HL-60/S4 (cell line): ENCODE measurements at regions not wholly inside any gene's neighbourhood (a gene's known extent, or its start where the extent isn't known, plus 50 kb on each side); places are given as distances from the start of the nearest gene placed in this dataset.

Source experiments
- in situ Hi-C: fragments of 300-500 bp; cut with MboI; formaldehyde crosslinking; loops from 2 replicates; pipeline ENCODE4 v1.14.3; 2022; ENCODE audit warnings: low sequenced_read_pairs

DNA sequence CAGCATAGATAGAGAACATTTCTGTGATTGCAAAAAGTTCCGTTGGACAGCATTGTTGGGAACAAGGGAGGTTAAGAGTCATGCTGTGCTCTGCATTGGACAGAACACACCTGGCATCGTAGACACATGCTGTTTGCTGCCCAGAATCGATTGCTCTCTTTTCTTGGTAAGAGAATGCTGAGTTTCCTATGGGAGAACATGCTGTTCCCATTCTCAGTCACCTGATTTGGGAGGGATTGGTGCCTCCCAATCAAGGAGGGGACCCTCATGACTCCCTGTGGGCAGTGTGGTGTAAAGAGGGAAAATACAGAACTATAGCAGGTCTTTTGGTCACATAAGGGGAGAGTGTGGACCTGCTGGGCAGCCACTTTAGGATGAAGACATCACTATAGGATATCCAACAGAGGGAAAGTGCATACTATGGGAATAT lies 555.4 kb upstream of the CLINT1 start:
- in situ Hi-C loops: no loop called here

DNA sequence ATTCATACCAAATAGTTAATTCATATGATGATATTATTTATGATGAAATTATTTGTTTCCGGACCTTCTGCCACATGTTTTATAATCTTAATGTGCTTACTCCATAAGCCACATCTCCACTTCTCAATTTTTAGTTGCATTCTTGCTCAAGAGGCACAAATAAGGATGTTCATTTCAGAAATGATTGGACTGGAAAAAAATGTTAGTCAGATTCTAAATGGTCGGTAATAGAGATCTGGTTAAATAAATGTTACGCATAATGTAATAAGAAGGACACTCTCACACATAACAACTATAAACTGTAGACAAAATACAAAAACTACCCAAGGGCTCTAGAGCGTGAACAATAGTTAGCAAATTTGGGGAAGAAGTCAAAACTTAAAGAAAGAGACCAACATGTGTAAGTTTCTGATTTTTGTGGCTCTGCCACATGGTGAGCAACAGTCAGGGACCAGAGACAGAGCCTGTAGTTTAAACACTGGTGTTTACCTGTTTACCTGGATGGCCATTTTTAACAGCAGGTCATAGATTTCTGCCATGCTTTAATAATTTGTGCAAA lies 554.3 kb upstream of the CLINT1 start:
- in situ Hi-C loops: no loop called here

DNA sequence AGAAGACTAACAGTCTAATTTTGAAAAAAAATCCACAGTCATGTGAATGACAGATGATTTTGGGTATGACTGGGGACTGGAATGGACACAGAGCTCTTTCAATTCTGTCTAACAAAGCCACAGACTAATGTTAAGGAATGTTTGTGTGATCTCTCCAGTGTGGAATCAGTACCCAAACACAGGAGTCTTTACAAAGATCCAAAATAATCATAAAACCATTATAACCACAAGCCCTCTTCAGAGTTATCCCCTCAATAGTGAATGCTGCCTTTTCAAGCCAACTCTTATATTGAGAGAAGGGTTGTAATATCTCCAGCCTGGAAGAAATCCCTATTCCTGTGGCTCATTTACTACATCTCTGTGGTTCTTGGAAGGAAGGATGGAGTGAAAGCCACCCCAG lies 552.0 kb upstream of the CLINT1 start:
- in situ Hi-C loops: no loop called here

DNA sequence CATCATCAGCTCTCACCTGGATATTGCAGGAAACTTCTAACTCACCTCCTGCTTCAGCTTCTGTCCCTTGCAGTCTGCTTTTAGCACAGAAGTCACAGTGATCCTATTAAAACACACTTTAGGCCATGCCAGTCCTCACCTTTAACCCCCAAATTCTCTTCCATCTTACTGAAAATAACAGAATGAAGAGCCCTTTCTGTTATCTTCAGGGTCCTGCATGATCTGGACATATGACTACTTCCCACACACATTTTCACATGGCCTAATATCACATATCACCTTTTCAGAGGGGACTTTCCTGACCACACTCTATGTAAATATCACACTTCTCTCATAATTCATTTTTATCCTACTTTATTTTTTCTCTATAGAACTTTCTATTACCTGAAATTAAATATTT lies 550.6 kb upstream of the CLINT1 start:
- in situ Hi-C loops: no loop called here

DNA sequence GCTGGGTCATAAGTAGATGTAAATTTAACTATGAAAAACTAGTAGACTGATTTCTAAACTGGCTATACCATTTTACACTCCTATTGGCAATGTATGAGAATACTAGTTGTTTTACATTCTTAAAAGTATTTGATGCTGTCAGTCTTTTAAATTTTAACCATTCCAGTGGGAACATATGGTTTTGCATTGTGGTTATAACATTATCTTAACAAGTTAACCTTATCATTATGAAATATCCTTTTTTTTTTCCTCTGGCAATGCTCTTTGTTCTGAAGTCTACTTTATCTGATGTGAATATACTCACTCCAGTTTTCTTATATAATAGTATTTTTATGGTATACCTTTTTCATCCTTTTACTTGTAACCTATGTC lies 548.9 kb upstream of the CLINT1 start:
- in situ Hi-C loops: no loop called here

DNA sequence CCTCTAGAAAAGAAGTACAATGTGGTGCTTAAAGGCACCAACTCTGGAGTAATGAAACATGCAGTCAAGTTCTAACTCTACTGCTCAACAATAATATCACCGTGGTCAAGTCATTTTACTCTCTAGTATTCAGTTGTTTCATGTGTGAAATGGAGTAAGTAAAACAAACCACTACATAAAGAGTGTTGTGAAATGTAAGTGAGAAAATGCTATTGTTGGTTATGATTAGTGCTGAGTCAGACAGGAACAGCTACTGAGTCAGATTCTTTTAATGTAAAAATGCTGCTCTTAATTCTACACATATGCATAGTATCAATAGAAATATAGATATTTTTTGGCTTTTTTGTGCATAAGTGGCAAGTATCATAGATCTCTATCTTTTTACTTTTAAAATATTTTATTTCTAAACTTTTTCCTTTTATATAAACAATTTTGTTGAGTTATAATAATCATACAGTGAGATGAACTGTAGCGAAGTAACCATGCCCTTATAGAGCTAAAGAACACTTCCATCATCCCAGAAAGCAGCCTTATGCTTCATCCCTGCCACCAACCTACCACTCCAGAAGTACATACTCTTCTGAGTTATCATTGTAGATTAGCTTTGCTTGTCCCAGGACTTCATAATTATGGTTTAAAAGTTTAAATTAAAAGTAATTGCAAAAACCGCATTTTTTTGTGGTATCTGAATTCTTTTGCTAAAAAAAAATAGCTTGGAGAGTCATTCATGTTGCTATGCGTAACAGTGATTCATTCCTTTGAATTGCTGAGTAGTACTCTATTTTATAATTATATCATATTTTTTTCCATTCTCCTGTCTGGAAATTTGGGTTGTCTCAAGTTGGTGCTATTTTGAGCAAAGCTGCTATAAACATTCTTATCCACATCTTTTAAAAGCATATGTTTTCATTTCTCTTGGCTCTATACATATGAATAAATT lies 548.2 kb upstream of the CLINT1 start:
- in situ Hi-C loops: no loop called here

DNA sequence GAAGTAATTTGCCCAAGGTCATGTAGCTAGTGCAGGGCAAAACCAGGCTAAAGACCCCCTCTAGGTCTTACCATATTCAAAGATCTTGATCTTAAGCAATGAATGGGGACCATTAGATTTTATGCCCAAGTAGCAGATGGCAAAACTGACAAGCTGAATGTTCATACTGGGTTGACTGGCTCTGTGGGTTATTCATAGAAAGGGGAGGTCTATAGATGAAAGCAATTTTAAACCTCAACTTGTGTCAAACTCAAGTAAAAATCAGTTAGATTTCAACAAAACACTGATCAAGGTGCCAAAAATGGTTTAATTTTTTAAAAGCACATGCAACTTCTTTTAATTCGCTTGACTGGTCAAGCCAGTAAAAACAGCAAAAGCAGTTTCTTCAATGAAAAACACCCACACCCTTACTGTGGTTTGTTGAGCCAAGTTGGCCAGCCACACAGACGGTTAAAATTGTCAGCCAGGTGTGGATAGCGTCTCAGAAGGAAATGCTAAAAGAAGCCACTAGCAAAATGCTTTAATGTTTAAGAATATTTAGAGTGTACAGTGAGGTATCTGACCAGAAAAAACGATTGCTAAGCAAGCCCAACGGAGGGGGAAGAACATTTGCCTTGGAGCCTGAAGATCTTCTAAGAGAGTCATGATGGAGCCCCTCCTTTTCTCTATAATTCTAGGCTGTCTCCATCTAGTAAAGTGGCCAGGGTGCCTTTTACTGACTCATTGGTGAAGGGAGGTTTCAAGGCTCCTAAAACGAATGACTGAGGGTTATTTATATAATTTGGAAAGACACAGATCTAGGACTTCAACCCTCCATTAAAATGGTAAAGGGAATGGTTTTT lies 539.6 kb upstream of the CLINT1 start:
- in situ Hi-C loops: no loop called here

DNA sequence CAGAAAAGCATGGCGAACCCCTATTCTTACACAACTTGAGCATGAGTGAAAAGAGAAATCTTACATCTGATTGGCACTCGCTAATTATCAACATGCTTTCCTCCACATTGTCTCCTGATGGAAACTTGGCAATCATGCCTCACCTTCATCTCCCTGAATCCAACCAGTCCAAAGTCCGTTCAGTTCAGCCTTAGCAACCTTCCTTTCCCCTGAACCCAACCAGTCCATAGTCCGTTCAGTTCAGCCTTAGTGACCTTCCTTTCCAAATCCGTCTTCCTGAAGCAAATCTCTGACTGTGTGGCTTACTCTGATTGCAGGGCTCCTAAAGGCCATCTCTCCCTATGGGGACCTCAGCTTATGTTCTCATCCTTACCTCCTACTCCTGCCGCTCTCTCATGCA lies 538.3 kb upstream of the CLINT1 start:
- in situ Hi-C loops: no loop called here

DNA sequence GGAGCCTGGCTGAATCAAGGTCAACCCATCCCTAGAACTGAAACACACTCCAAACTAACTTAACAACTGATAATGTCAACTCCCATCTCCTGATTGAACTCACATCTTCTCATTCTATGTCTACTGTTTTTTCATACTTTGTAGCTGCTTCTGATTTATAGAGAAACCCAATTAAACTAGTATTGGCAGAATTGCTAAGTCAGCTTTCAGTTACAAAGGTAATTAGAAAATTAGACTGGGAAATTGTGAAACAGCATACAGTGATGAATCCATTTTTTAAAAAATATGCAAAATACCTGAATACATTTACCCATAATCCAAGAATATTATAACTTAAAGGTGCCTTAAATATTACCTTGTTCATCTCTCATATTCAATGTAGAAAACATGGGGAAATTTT lies 535.2 kb upstream of the CLINT1 start:
- in situ Hi-C loops: no loop called here

DNA sequence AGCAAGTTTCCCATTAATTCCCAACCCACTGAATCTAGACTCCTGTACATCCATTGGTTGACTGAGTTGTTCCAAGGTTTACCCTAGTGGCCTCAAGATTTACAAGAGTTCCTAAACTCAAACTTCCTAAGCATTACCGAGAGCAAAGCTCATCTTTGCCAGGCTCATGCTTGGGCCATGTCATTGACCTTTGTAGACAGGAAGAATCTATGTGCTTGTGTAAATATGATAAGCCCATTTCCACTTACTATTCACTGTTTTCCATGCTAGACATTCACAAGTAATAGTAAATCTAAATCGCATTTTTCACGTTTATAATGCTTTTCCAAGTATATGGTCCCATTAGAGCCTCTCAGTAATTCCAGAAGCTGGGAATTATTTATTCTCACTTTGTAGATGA lies 534.5 kb upstream of the CLINT1 start:
- in situ Hi-C loops: no loop called here

DNA sequence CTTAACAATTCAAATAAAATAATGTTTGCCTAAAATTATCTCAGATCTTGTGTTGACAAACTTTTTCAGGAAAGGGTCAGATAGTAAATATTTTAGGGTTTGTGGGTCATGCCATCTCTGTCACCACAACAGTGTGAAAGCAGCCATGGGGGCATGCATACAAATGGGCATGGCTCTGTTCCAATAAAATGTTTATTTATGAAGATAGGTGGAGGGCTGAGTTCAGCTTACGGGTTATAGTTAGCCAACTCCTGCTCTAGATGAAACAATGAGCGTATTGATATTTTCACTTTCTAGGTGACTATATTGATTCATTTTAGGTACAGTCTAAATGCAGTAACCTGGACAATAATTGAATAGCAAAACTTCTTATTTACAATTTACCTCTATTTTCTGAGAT lies 533.8 kb upstream of the CLINT1 start:
- in situ Hi-C loops: no loop called here

DNA sequence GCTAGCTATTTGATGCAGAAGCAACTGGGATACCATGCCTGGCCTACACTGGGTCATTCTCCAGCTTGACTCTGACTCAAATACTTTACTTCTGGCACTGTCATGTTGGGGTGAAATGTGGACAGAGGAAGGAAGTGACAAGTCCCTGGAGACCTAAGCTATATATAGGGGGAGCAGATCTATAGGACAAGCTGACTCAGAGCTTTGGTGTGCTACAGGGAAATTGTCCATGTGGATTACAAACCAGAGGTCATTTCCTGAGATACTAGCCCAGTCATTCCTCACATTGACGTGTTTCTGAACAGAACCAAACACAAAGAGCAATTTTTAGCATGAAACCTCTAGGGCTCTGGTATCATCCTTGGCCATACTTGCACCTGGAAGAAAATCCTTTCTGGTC lies 531.6 kb upstream of the CLINT1 start:
- in situ Hi-C loops: no loop called here

DNA sequence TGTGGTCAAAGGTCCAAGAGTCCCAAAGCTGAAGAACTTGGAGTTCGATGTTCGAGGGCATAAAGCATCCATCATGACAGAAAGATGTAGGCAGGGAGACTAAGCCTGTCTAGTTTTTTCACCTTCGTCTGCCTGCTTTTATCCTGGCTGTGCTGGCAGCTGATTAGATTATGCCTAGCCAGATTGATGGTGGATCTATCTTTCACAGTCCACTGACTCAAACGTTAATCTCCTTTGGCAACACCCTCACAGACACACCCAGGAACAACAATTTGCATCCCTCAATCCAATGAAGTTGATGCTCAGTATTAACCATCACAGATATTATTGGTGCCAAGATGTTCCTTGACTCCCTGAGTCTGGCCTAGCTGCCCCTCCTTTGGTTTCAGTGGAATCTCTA lies 530.8 kb upstream of the CLINT1 start:
- in situ Hi-C loops: no loop called here

DNA sequence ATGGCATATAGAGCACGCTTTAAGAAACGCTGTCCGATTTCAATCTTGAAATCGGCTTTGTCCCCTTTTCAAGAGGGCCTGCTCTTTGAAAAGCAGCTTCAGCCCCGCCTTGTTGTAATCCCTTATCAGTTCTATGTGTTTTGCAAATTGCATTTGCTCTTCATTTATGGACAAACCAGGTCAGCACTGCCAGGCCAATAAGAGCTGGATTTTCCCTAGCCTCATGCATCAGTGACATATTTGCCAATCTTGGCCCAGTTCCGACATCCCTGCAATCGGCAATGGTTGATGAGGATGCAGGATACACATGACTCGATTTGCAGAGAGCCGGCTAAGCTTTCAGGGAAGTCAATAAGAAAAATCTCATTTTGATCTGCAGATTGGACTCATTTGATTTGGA lies 529.1 kb upstream of the CLINT1 start:
- in situ Hi-C loops: no loop called here

DNA sequence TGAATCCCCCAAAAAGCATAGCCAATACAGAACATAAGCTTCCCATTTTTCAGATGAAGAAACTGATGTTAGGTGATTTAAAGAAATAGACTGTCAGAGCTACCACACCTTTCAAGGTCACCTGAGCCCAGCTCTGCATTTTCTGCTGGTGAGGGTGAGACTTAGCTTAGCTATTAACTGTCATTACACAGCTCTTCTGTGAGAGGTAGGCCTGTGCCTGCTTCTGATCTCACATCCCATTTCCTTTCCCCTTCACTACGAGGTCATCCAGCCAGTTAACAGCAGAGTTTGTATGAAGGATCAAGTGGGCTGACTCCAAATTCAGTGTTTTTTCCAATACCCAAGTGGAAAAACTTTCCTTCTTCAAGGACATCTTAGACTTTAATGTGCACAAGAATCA lies 528.6 kb upstream of the CLINT1 start:
- in situ Hi-C loops: no loop called here

DNA sequence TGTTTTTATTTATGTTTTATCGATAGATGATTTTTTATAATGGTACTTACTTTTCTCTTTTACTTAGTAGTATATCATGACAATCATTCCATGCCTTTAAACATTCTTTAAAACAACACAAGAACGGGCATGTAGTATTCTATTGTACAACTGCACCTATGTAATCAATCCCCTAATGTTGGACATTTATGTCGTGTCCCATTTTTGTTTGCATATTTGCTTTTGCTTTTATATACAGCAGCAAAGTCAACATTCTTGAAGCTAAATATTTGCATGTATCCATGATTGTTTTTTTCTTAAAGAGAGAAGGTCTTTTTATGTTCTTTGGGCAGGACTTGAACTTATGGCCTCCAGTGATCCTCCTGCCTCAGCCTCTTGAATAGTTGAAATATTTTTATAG lies 527.0 kb upstream of the CLINT1 start:
- in situ Hi-C loops: no loop called here

DNA sequence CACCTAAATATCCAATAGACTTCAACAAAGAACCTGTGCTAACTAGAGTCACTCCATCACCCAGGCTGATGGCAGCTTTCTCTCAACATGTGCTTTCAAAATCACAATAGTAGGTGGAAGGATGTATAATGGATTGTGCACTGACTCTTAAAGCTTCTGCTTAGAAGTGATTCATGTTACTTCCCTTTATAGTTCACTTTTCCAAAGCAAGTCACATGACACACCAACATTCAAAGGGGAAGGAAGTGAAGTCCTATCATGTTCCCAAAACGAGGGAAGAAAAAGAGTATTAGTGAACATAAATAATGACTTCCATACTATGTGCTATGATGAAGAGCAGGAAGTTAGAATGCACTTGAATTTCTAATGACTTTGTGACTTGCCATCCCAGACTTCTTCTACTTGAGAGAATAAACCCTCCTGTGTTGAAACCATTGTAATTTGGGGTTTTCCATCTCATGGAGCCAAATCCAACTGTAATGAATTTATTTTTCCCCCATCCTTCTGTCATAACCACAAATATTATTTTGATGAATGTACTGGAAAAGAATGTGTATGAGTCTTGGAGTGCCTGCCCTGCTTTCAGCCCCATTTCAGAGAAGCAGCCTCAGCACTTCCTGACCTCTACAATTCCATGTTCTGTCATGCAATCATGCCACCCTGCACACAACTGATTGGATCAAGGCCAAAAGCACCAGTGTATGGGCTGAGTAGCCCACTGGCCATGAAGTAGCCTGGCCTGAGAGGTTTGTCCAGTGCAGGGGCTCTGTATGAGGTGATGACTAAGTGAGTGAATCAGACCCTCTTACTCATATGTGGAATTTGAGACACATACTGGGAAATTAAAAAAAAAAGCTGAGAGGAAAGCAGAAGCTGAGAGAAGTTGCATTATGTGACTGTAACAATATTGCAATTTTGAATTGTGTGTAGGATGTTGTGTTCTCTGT lies 525.9 kb upstream of the CLINT1 start:
- in situ Hi-C loops: no loop called here

DNA sequence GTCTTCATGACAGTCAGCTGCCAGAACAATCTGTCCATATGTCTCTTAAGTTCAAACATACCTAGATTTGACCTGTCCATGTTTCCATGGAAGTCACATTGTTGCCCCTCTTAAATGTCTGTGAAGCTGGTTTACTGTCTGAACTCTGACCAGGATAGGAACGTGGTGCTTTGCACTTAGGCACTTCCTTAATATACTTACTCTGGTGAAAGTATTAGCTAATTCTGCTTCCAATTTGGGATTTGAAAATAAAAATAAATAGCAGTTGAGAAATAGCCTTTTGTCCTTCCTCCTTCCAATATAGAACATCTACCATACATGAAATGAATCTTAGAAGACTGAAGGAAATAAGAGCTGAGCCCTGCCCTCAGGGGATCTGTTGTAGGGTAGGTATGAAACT lies 524.5 kb upstream of the CLINT1 start:
- in situ Hi-C loops: no loop called here

DNA sequence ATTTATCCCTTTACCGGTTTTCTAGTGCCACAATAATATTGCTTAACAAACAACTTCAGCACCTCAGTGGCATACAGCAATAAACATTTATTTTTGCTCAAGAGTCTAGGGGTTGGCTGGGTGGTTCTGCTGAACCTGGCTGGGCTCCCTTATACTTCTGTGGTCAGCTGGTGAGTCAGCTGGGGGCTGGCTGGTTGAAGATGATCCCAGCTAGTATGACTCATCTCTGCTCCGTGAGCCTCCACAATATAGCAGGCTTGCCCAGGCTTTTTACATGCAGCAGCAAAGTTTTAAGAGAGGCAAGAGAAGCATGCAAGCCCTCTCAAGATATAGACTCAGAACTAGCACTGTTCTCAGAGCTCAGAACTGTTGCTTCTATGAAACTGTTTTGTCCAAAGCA lies 523.5 kb upstream of the CLINT1 start:
- in situ Hi-C loops: no loop called here

DNA sequence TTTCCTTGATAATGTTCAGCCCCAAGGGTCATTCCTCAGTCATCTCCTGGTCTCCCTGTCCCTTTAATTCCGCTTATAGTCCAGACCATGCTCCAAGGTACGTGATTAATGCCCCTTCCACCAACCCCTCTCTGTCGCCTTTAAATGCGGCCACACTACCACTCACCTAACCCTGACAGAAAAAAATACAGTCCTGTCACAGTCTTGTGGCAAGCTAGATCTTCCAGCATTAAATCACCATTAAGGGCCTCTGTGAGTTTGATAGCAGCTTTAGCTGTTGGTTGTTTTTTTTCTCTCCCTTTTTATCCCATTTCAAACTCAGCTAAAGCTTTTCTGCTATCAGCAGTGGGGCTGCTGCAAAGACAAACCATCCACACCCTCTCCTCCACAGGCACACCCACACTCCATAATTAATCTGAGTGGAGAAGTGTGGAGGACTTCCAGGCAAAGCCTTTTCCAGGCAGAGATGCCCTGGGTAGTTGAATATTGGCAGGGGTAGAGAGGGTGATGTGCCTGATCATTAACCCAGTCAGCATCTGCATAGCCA lies 522.7 kb upstream of the CLINT1 start:
- in situ Hi-C loops: no loop called here
